GM10248 (cell line): ENCODE measurements at regions not wholly inside any gene's neighbourhood (a gene's known extent, or its start where the extent isn't known, plus 50 kb on each side); places are given as distances from the start of the nearest gene placed in this dataset.

Source experiments
- CTCF ChIA-PET: fragments of 300-600 bp; sonication (Branson Sonifier 250); formaldehyde crosslinking; extraction: SDS; loops from one replicate; lab custom pipeline; 2021; ENCODE audit warnings: antibody characterized with exemption; lab: Yijun Ruan, JAX
- POLR2A ChIA-PET: fragments of 350-650 bp; sonication (Branson Sonifier 250); formaldehyde crosslinking; extraction: SDS; loops from one replicate; lab custom pipeline; 2020; ENCODE audit warnings: antibody characterized with exemption; lab: Yijun Ruan, JAX
- DNase-seq: peaks from one replicate; pipeline ENCODE4 v3.0.0; 2012; ENCODE audit errors: extremely low spot score
- TF ChIP-seq, protein P1 (sequence below): IDR thresholded peaks from 2 replicates; pipeline ENCODE4 v1.5.1; 2012; ENCODE audit warnings: mild to moderate bottlenecking, low read depth; ENCODE audit errors: extremely low read depth, missing control alignments, control extremely low read depth

GRCh38 chr9:17927616-17928015 is 348.8 kb downstream of the SH3GL2 start:
- DNase-seq, result no peak
- TF ChIP-seq, protein P1, sequence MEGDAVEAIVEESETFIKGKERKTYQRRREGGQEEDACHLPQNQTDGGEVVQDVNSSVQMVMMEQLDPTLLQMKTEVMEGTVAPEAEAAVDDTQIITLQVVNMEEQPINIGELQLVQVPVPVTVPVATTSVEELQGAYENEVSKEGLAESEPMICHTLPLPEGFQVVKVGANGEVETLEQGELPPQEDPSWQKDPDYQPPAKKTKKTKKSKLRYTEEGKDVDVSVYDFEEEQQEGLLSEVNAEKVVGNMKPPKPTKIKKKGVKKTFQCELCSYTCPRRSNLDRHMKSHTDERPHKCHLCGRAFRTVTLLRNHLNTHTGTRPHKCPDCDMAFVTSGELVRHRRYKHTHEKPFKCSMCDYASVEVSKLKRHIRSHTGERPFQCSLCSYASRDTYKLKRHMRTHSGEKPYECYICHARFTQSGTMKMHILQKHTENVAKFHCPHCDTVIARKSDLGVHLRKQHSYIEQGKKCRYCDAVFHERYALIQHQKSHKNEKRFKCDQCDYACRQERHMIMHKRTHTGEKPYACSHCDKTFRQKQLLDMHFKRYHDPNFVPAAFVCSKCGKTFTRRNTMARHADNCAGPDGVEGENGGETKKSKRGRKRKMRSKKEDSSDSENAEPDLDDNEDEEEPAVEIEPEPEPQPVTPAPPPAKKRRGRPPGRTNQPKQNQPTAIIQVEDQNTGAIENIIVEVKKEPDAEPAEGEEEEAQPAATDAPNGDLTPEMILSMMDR, result no peak
- CTCF ChIA-PET, result no interaction called here
- POLR2A ChIA-PET, result no interaction called here

DNA sequence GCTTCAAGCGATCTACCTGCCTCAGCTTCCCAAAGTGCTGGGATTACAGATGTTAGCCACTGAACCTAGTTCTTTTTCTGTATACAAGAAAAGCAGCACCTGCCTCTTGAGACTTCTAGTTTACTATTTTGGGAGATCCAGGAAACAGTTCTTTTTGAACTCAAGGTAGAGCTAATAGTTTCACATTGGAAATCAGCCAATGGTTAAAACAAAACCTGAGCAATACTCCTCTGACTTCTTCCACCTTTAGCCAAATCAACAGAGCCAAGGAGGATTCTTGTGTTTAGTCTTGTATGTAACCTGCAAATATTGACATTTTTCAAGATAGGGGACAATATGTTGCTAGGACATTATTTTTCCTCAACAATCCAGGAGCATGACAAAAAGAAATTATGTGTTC is 349.4 kb downstream of the SH3GL2 start:
- no peak for DNase-seq
- POLR2A ChIA-PET, result no interaction called here
- TF ChIP-seq, protein P1, result no peak
- CTCF ChIA-PET, result no interaction called here

DNA sequence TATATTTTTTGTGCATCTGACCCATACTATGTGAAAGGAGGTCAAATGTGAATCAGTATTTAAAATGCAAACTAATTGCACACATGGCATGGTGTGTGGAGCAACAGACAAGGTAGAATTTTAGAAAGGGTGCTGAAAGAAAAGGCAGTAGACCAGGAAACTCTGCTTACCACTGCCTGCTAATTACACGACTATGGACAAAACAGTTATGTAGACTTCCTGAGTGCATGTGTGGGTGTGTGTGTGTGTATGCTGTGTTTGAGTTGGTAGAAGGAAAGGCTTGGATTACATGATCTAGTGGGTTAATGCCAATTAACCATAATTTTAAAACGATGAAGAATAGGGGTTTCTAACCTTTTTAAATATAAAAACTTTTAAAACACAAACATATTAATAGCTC is 349.9 kb downstream of the SH3GL2 start:
- CTCF ChIA-PET, result interaction anchor here (1.5 kb wide), 1 partner anchor 13 kb away, joined by 3 read pairs; no protein-coding TSS in a partner anchor
- POLR2A ChIA-PET, result no interaction called here
- TF ChIP-seq, protein P1, result no peak
- no peak for DNase-seq

DNA sequence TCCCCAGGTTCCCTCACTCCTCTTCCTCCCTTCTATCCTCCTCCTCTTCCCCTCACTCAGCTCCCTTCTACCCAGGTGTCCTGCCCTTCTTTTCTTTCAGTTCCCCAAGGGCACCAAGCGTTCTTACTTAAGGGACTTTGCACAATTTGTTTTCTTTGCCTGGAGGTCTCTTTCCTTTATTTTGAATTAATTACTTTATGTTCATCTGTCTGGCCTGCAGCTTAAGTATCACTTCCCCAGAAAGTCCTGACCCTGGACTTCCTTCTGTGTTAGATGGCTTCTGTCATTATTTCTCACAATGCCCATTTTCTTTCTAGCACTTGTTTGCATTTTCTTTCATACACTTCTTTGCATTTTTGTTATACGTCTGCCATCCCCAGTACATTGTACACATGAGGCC is 350.6 kb downstream of the SH3GL2 start:
- ChIA-PET CTCF (interaction anchor here (1.5 kb wide), 1 partner anchor 14 kb away, joined by 3 read pairs; no protein-coding TSS in a partner anchor), POLR2A (no interaction called here)
- no peak for DNase-seq

GRCh38 chr9:17930071-17930470 is 351.2 kb downstream of the SH3GL2 start:
- no peak for DNase-seq
- TF ChIP-seq, protein P1, result no peak
- POLR2A ChIA-PET, result no interaction called here
- CTCF ChIA-PET, result interaction anchor here (1.2 to 1.5 kb wide), 3 partner anchors 12 to 119 kb away, joined by 3 to 4 read pairs (median 3); no protein-coding TSS in a partner anchor

More for the DNA sequence above, 350.6 kb downstream of the SH3GL2 start:
- TF ChIP-seq, protein P1, result no peak

DNA sequence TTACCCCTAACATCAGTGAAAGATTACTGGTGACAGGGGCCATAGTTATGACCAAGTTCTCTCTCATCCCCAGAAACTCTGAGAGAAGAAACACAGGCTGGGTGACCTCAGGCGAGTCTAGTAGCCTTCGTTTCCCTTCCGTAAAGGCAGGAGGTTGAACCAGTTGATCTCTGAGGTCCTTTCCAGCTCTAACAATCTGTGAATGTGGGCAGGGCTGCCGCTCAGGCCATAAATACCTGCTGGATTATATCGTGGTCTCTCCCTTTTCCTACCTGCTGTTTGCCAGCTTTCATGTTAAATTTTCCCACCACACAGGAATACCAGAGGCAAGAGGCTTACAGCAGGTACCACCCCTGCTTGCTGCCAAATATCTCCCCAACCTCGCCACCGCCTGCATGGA is 357.5 kb downstream of the SH3GL2 start:
- TF ChIP-seq, protein P1, result no peak
- ChIA-PET CTCF (interaction anchor here (1.4 kb wide), 1 partner anchor 125 kb away, joined by 4 read pairs; no protein-coding TSS in a partner anchor), POLR2A (no interaction called here)
- no peak for DNase-seq
